HG03521 (cell line): ENCODE measurements at regions not wholly inside any gene's neighbourhood (a gene's known extent, or its start where the extent isn't known, plus 50 kb on each side); places are given as distances from the start of the nearest gene placed in this dataset.

Source experiments
- ATAC-seq: cut with Tn5 transposase; IDR thresholded peaks from one replicate; pipeline ENCODE4 v1.9.1; 2021; ENCODE audit warnings: mild to moderate bottlenecking, moderate library complexity; ENCODE audit not compliant: unreplicated experiment

- ATAC-seq = no peak
Observed at GRCh38 chr2:2839393-2839781, 508.3 kb upstream of the MYT1L start.

- ATAC-seq = no peak
Observed at GRCh38 chr2:2838548-2838845, 507.4 kb upstream of the MYT1L start.

DNA sequence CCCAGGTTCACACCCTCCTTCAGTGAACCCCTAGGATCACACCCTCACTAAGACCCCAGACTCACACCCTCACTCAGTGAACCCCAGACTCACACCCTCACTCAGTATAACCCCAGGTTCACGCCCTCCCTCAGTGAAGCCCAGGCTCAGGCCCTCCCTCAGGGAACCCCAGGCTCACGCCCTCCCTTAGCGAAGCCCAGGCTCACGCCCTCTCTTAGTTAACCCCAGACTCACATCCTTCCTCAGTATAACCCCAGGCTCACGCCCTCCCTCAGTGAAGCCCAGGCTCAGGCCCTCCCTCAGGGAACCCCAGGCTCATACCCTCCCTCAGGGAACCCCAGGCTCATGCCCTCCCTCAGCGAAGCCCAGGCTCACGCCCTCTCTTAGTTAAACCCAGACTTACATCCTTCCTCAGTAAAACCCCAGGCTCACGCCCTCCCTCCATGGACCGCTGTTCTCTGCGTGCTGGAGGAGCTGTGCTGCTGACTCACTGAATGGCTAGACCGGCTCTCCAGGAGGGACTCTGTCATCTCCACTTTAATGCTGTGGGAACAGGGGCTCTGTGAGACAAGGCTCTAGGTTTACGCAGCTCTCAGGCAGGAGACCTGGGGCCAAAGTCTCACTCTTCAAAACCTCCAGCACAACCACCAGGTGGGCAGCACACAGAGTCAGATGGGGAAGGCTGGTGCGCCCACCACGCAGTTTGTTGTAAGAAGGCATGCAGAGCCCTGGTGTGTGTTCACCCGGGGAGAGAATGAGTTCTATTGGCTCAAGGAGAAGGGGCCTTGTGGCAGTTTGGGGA, 506.9 kb upstream of the MYT1L start:
- no peak for ATAC-seq

DNA sequence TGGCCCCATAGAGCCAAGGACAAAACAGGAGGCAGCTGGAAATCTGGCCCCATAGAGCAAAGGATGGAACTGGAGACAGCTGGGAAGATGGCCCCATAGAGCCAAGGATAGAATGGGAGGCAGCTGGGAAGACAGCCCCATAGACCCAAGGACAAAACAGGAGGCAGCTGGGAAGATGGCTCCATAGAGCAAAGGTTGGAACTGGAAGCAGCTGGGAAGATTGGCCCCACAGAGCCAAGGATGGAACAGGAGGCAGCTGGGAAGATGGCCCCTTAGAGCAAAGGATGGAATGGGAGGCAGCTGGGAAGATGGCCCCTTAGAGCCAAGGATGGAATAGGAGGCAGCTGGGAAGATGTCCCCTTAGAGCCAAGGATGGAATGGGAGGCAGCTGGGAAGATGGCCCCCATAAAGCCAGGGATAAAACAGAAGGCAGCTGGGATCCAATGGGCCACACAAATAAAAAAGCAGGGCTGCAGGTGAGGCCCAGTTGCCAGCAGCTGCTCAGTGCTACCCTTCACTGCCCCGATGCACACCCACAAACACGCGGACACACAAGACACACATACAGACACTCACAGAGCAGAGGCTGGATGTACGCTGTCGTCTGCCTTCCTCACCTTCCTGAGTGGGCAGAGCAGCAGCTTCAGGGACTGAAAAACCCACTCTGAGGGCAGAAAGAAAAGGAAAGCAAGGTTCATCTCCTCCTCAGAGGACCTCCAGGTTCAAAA, 505.4 kb upstream of the MYT1L start:
- ATAC-seq = no peak

DNA sequence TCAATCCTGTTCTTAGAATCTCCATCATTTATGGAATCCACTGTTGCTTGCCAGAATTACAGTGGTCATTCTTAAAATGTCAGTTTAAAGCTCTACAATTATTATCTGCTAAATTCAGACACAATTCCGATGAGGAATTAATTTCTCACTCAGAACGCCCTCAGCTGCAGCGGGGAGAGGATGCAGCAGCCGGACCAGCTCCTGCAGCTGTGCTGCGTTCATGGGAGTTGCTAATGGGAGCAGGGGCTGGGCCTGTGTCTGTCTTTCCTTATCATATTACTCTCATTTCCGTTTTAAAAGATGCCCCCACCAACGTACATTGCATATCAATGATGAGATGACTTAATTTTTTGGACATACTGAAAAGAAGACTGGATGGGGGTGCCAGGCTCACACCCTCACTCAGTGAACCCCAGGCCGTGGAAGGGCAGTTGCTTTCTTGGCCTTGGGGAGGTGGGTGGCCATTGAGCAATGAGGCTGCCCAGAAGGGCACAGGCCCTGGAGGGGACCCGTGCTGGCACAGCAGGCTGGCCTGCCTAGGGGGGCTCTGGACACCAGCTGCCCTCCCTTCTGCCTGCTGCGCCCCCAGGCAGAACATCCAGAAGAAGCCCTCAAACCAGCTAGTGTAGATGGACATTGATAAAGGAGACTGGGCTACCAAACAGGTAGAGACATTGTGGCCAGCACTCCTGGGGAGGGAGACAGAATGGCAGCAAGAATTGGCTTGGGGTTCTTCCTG, 503.6 kb upstream of the MYT1L start:
- no peak for ATAC-seq

GRCh38 chr2:2834105-2834504, 503.0 kb upstream of the MYT1L start:
- no peak for ATAC-seq

DNA sequence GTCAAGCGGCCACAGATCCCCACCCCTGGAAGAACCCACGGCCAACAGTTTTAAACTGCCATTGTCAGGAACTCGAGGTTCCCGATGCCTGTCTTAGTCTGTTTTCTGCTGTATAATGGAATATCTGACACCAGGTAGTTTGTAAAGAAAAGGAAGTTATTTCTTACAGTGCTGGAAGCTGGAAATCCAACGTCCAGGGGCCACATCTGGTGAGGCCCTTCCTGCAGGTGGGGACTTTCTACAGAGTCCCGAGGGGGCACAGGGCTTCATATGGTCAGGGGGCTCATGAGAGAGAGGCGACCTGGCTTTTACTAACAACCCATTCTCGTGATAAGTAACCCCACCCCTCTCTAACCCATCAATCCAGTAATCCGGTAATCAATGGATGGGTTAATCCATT, 501.6 kb upstream of the MYT1L start:
- ATAC-seq = no peak

- no peak for ATAC-seq
Observed at GRCh38 chr2:2831633-2832032, 500.6 kb upstream of the MYT1L start.

- no peak for ATAC-seq
Observed at GRCh38 chr2:2830576-2830975, 499.5 kb upstream of the MYT1L start.

- no peak for ATAC-seq
Observed at GRCh38 chr2:2828774-2829368, 497.8 kb upstream of the MYT1L start.

DNA sequence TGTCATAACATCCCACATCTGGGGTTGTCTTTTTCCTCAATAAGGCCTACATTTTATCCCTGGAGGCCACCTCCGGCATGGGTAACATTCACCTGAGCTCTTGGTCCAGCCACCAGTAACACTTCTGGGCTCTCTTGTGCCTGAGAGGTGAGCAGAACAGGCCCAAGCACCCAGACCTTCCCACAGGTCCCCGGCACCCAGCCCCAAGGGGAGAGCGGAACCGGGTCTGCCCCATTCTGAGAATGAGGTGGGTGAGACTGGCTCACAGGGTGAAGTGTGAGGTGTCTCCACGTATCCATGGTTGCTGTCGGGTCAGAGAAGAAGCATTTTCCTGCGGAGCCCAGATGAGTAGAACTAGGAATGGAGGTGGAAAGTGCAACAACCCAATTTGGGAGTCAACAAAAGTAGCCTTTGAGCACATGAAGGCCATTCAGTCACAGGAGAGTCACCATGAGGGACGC, 496.7 kb upstream of the MYT1L start:
- ATAC-seq = no peak

DNA sequence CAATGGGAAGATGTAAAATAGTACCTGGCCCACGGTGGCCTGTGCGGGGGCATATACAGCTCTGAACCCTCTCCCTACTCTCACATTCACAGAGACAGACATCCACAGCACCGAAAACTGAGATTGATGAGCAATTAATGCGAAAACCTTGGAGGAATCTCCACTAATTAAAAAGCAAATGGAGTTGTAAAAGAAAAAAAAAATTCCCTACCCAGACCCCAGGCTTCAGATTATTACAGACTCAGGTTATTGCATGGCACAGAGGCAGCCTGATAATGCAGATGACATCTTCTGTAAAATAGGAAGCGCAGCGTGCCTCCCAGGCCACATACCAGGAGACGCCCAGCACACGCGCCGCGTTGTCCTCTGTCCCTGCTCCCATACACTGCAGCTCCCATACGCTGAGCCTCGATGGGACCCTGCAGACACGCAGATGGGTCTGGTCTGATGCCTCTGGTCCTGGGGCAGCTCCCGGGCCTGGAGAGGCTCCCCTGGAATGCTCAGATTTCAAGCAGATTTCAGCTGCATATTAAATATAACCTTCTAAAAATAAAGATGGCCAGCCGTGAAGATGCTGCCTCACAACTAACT, 496.1 kb upstream of the MYT1L start:
- no peak for ATAC-seq

GRCh38 chr2:2826621-2827020, 495.5 kb upstream of the MYT1L start:
- no peak for ATAC-seq

- ATAC-seq = no peak
Observed at GRCh38 chr2:2826209-2826551, 495.1 kb upstream of the MYT1L start.

DNA sequence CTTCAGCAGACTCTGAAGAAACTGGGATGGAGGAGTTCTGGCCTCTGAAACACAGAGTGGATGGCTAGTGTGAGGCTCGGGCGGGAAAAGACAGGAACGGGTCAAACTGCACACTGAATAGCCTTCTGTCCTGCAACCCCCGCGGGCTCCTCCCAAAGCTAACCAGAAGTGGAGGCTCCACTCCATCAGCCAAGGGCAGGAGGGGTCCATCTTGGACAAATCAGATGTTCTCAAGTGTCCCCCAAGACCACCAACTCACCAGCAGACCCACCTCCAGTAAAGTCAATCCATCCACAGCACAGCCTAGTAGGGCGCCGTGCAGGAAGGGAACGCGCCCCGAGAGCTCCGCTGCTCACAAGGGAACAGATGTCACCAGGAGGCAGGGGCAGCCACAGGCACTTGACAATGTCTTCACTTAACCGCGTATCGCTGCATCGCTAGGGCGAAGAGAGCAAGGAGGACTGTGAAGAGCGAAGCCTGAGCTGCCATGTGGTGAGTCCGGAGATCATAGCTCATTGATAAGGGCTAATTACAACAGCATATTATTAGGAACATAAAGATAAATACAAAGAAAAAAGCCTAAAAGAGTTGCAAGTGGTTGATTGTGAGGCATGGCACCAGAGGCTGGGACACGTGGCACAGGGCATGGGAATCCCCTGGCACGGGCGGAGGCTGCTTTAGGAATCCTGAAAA, 494.6 kb upstream of the MYT1L start:
- ATAC-seq = no peak

DNA sequence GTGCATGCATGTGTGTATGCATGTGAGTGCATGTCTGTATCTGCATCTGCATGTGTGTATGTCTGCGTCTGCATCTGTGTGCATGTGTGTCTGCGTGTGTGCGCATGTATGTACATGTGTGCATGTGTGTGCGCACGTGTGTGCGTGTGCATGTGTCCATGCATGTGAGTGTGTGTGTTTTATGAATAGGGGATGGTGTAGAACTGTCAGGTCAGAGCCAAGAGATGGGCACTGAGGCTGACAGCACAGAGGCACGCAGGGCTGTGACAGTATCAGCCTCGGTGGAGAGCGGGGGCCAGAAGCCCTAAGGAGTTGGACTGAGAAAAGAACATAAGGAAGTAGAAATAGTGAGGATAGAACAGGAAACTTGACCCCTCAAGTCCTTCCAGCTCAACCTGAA, 494.0 kb upstream of the MYT1L start:
- no peak for ATAC-seq

DNA sequence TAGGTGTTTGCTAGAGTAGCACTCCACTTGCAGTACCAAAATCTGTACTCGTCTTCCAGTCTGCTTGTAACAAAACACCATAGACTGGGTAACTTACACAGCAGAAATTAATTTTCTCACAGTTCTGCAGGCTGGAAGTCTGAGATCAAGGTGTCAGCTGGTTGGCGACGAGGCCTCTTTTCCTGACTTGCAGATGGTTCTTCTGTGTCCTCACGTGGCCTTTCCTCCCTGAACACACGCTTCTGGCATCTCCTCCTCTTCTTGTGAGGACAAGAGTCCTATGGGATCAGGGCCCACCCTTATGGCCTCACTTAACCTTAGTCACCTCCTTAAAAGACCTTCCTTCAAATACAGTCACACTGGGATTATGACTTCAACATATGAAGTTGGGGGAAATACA, 493.5 kb upstream of the MYT1L start:
- no peak for ATAC-seq

DNA sequence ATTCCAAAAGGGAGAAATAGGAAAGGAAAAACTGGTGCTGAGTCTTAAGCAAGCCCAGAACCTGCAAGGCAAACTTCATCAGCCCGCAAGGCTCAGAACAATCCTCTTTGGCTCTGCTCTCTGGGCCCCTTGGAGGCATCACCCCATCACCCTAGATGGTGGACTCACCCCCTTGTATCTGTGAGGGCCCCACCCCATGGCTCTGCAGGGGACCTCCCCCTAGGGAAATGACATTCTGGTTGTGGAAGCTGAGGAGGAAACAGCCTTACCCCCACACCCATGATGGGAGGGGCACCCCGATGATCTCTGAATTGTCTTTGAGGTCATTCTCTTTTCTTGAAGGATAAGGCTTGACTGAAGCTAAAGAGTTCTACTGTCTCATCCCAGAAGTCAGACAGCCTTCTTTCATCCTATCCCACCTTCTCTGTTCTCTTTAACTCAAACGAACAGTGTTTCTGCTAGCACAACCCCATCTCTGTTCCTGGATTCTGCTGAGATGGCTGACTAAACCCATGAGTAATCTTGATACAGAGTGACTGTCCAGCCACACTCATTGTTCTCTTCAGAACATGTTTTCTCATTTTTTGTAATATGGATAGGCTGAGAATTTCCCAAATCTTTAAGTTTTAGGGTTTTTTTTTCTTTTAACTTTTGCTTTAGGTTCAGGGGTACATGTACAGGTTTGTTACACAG, 492.1 kb upstream of the MYT1L start:
- no peak for ATAC-seq

GRCh38 chr2:2822143-2822542, 491.1 kb upstream of the MYT1L start:
- no peak for ATAC-seq

DNA sequence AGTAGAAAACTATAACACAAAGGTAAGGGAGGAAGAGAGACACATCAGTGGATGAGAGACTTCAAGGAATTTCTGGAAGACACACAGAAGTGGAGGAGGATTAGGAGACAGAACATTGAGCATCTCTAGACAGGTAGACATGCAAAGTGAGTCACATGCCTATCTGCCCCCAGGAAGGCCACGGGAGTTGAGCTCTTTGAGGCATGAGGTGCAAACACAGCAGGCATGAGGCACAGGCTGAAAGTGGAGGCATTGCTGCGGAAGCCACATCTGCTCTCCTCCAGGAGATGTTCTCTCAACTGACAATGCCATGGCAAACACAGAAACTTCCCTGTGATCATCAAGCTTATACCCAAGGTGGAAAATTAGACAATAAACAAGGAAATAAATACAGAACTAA, 481.6 kb upstream of the MYT1L start:
- ATAC-seq = no peak
